A549 (cell line): ENCODE measurements at regions not wholly inside any gene's neighbourhood (a gene's known extent, or its start where the extent isn't known, plus 50 kb on each side); places are given as distances from the start of the nearest gene placed in this dataset.

Experiments used
- ATAC-seq, 2 experiments: fragments of 200-7000 bp in 1 of 2; fragments of >200 bp in 1 of 2; cut with Nextera tagmentation in 1 of 2; cut with Tn5 transposase in 1 of 2; 3 replicates each; pipeline versions ENCODE4 v1.8.0 to v1.9.1; 2018 to 2020; ENCODE audit warnings: mild to moderate bottlenecking in 1 of 2, moderate library complexity in 1 of 2
- CTCF ChIA-PET: fragments of 300-600 bp; sonication (Branson Sonifier 250); formaldehyde crosslinking; extraction: SDS; loops from one replicate; lab custom pipeline; 2021; ENCODE audit warnings: antibody characterized with exemption, inconsistent platforms; lab: Yijun Ruan, JAX
- POLR2A ChIA-PET: fragments of 350-600 bp; formaldehyde crosslinking; extraction: SDS; loops from one replicate; lab custom pipeline; 2021; ENCODE audit warnings: antibody characterized with exemption, inconsistent platforms; lab: Yijun Ruan, JAX
- DNase-seq, 2 experiments: peaks; one replicate each; pipeline versions ENCODE4 v3.0.0 to v3.0.0-alpha.2; 2011 to 2016; ENCODE audit warnings: low read depth in 1 of 2, low spot score in 1 of 2
- FAIRE-seq: peaks from 2 replicates; lab custom pipeline; 2011; peaks lifted over from hg19 to GRCh38; lab: Jason Lieb, UNC
- H3K27ac ChIP-seq, 2 experiments: fragments of >200 bp; sonication (Bioruptor Twin); formaldehyde crosslinking; 3 replicates each; pipeline ENCODE4 v1.5.1; 2016 to 2017
- H3K4me1 ChIP-seq: fragments of >200 bp; sonication (Bioruptor Twin); formaldehyde crosslinking; 3 replicates; pipeline ENCODE4 v1.6.1; 2016
- H3K4me2 ChIP-seq: fragments of >200 bp; sonication (Bioruptor Twin); formaldehyde crosslinking; 3 replicates; pipeline ENCODE4 v1.6.1; 2016
- H3K4me3 ChIP-seq: fragments of >200 bp; sonication (Bioruptor Twin); formaldehyde crosslinking; 3 replicates; pipeline ENCODE4 v1.5.1; 2016
- H3K9me3 ChIP-seq: fragments of >200 bp; sonication (Bioruptor Twin); formaldehyde crosslinking; 3 replicates; pipeline ENCODE4 v1.6.1; 2016
- CBX8 ChIP-seq: fragments of 200-600 bp; sonication (generic); IDR thresholded peaks from 2 replicates; pipeline ENCODE4 v1.6.1; 2016
- ESRRA ChIP-seq: fragments of 150-350 bp; IDR thresholded peaks from 2 replicates; pipeline ENCODE4 v1.6.1; 2014; ENCODE audit warnings: mild to moderate bottlenecking, low read length, borderline replicate concordance
- FOSB ChIP-seq: fragments of 250-450 bp; sonication (Bioruptor Pico); IDR thresholded peaks from 2 replicates; pipeline ENCODE4 v1.5.0; 2020; ENCODE audit warnings: mild to moderate bottlenecking, moderate library complexity
- FOSL2 ChIP-seq, 2 experiments: fragments of 450-650 bp in 1 of 2; fragments of >200 bp in 1 of 2; sonication (Bioruptor Twin) in 1 of 2; formaldehyde crosslinking; IDR thresholded peaks; 2 replicates each; pipeline versions ENCODE4 v1.5.0 to v1.6.1; 2016 to 2020; ENCODE audit warnings: mild to moderate bottlenecking in 1 of 2, moderate library complexity in 1 of 2
- GATA3 ChIP-seq: IDR thresholded peaks from 2 replicates; pipeline ENCODE4 v1.6.1; 2012; ENCODE audit warnings: borderline replicate concordance
- HEYL ChIP-seq: fragments of 250-450 bp; sonication (Bioruptor Pico); IDR thresholded peaks from 2 replicates; pipeline ENCODE4 v1.8.0; 2021; ENCODE audit warnings: mild to moderate bottlenecking, moderate library complexity
- JUN ChIP-seq, 2 experiments: fragments of >200 bp; sonication (Bioruptor Twin); formaldehyde crosslinking; IDR thresholded peaks; 2 replicates in 1 of 2; 3 replicates in 1 of 2; pipeline ENCODE4 v1.6.1; 2016 to 2017
- JUNB ChIP-seq: fragments of >200 bp; sonication (Bioruptor Twin); formaldehyde crosslinking; IDR thresholded peaks from 2 replicates; pipeline ENCODE4 v1.6.1; 2016
- MAFK ChIP-seq: fragments of 450-650 bp; IDR thresholded peaks from 2 replicates; pipeline ENCODE4 v1.6.1; 2014; ENCODE audit not compliant: partially characterized antibody
- MYC ChIP-seq: IDR thresholded peaks from 2 replicates; pipeline ENCODE4 v1.6.1; 2012; ENCODE audit warnings: mild to moderate bottlenecking, inconsistent platforms, low read length, improper control_type of control experiment, borderline replicate concordance
- POLR2A ChIP-seq: IDR thresholded peaks from 2 replicates; pipeline ENCODE4 v1.6.1; 2012; ENCODE audit warnings: mild to moderate bottlenecking, low read length
- POLR2AphosphoS2 ChIP-seq: conservative IDR thresholded peaks from 2 replicates; pipeline ENCODE4 v1.6.1; 2012; ENCODE audit warnings: low read length, improper control_type of control experiment, inconsistent platforms
- RAD21 ChIP-seq, 2 experiments: fragments of >200 bp in 1 of 2; sonication (Bioruptor Twin) in 1 of 2; formaldehyde crosslinking in 1 of 2; IDR thresholded peaks in 1 of 2; conservative IDR thresholded peaks in 1 of 2; 2 replicates in 1 of 2; 3 replicates in 1 of 2; pipeline ENCODE4 v1.6.1; 2012 to 2018; ENCODE audit warnings: inconsistent platforms in 1 of 2
- RCOR1 ChIP-seq: fragments of 150-350 bp; IDR thresholded peaks from 2 replicates; pipeline ENCODE4 v1.6.1; 2014; ENCODE audit warnings: antibody characterized with exemption, low read length, low read depth
- RNF2 ChIP-seq: fragments of 200-600 bp; sonication (generic); IDR thresholded peaks from 2 replicates; pipeline ENCODE4 v1.6.1; 2016; ENCODE audit warnings: low read depth, mild to moderate bottlenecking, antibody characterized with exemption, moderate library complexity, borderline replicate concordance
- SREBF2 ChIP-seq: fragments of 450-650 bp; IDR thresholded peaks from 2 replicates; pipeline ENCODE4 v1.6.1; 2014; ENCODE audit warnings: mild to moderate bottlenecking, moderate library complexity
- TFCP2L1 ChIP-seq: fragments of 250-450 bp; sonication (Bioruptor Pico); IDR thresholded peaks from 2 replicates; pipeline ENCODE4 v1.5.0; 2021; ENCODE audit warnings: mild to moderate bottlenecking
- WGBS: methylation state at CpG from one replicate; pipeline ENCODE4 v1.1.6; 2017; ENCODE audit errors: missing lambda C conversion rate; 5-methylcytosine and 5-hydroxymethylcytosine counted together
- TF ChIP-seq, protein P1 (sequence below): fragments of 200-600 bp; sonication (generic); IDR thresholded peaks from 2 replicates; pipeline ENCODE4 v1.6.1; 2016; ENCODE audit warnings: antibody characterized with exemption, mild to moderate bottlenecking, moderate library complexity
- TF ChIP-seq, protein P2 (sequence below): fragments of 250-450 bp; sonication (Bioruptor Pico); IDR thresholded peaks from 2 replicates; pipeline ENCODE4 v1.5.0; 2020; ENCODE audit warnings: low read depth, mild to moderate bottlenecking, moderate library complexity
- TF ChIP-seq, protein P3 (sequence below): fragments of >200 bp; sonication (Bioruptor Twin); formaldehyde crosslinking; IDR thresholded peaks from 3 replicates; pipeline ENCODE4 v1.5.1; 2016
- TF ChIP-seq, protein P4 (sequence below): IDR thresholded peaks from 2 replicates; pipeline ENCODE4 v1.6.1; 2012
- TF ChIP-seq, protein P5 (sequence below): fragments of >200 bp; sonication (Bioruptor Twin); formaldehyde crosslinking; IDR thresholded peaks from 2 replicates; pipeline ENCODE4 v1.6.1; 2016
- TF ChIP-seq, protein P6 (sequence below): fragments of 150-350 bp; IDR thresholded peaks from 2 replicates; pipeline ENCODE4 v1.6.1; 2014; ENCODE audit warnings: low read depth, mild to moderate bottlenecking, low read length
- TF ChIP-seq, protein P7 (sequence below): IDR thresholded peaks from 2 replicates; pipeline ENCODE4 v1.6.1; 2012; ENCODE audit warnings: low read depth, borderline replicate concordance

DNA sequence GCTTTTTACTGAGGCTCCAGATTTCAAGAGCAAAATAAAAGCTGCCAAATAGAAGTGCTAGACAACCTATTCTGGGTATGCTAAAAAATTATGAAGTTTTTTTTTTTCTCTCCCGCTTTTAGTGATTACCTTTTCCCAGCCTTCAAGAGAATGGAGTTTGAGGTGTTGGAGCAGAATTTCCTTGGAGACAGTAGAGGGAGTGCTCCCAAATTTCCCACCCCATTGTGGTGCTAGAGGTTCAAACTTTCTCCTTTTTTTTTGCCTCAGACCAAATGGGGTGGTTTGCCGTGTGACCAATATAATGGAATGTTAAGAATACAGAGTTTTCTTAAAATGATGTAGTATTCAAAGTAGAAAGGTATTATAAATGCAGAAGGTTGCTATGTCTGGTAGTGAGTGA is 244.2 kb upstream of the RIOK2 start:
- CTCF ChIA-PET = no interaction called here
- POLR2A ChIA-PET = no interaction called here
- H3K27ac ChIP-seq = no peak overlapping the region
- H3K9me3 ChIP-seq = no peaks in the 10 kb centered on the region
- TF ChIP-seq, protein P1, sequence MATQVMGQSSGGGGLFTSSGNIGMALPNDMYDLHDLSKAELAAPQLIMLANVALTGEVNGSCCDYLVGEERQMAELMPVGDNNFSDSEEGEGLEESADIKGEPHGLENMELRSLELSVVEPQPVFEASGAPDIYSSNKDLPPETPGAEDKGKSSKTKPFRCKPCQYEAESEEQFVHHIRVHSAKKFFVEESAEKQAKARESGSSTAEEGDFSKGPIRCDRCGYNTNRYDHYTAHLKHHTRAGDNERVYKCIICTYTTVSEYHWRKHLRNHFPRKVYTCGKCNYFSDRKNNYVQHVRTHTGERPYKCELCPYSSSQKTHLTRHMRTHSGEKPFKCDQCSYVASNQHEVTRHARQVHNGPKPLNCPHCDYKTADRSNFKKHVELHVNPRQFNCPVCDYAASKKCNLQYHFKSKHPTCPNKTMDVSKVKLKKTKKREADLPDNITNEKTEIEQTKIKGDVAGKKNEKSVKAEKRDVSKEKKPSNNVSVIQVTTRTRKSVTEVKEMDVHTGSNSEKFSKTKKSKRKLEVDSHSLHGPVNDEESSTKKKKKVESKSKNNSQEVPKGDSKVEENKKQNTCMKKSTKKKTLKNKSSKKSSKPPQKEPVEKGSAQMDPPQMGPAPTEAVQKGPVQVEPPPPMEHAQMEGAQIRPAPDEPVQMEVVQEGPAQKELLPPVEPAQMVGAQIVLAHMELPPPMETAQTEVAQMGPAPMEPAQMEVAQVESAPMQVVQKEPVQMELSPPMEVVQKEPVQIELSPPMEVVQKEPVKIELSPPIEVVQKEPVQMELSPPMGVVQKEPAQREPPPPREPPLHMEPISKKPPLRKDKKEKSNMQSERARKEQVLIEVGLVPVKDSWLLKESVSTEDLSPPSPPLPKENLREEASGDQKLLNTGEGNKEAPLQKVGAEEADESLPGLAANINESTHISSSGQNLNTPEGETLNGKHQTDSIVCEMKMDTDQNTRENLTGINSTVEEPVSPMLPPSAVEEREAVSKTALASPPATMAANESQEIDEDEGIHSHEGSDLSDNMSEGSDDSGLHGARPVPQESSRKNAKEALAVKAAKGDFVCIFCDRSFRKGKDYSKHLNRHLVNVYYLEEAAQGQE = no peak
- TF ChIP-seq MAFK (no peak), RCOR1 (no peak), JUNB (no peak), POLR2AphosphoS2 (no peak), RNF2 (no peak), FOSB (CRISPR knock-in tag) (no peak), TFCP2L1 (CRISPR knock-in tag) (no peak), HEYL (CRISPR knock-in tag) (no peak), MYC (no peak), CBX8 (no peak), FOSL2 (IDR thresholded peaks at IDR 0.05) (no peak), FOSL2 (CRISPR knock-in tag; IDR thresholded peaks at IDR 0.05) (no peak), JUN (IDR thresholded peaks at IDR 0.05) (no peak), RAD21 (conservative IDR thresholded peaks at IDR 0.05 in 1 of 2, IDR thresholded peaks at IDR 0.05 in 1 of 2) (no peak), SREBF2 (no peak), ESRRA (no peak)
- TF ChIP-seq, protein P2, sequence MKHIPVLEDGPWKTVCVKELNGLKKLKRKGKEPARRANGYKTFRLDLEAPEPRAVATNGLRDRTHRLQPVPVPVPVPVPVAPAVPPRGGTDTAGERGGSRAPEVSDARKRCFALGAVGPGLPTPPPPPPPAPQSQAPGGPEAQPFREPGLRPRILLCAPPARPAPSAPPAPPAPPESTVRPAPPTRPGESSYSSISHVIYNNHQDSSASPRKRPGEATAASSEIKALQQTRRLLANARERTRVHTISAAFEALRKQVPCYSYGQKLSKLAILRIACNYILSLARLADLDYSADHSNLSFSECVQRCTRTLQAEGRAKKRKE (CRISPR knock-in tag) = no peak
- TF ChIP-seq, protein P3, sequence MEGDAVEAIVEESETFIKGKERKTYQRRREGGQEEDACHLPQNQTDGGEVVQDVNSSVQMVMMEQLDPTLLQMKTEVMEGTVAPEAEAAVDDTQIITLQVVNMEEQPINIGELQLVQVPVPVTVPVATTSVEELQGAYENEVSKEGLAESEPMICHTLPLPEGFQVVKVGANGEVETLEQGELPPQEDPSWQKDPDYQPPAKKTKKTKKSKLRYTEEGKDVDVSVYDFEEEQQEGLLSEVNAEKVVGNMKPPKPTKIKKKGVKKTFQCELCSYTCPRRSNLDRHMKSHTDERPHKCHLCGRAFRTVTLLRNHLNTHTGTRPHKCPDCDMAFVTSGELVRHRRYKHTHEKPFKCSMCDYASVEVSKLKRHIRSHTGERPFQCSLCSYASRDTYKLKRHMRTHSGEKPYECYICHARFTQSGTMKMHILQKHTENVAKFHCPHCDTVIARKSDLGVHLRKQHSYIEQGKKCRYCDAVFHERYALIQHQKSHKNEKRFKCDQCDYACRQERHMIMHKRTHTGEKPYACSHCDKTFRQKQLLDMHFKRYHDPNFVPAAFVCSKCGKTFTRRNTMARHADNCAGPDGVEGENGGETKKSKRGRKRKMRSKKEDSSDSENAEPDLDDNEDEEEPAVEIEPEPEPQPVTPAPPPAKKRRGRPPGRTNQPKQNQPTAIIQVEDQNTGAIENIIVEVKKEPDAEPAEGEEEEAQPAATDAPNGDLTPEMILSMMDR = no peak
- TF ChIP-seq, protein P4, sequence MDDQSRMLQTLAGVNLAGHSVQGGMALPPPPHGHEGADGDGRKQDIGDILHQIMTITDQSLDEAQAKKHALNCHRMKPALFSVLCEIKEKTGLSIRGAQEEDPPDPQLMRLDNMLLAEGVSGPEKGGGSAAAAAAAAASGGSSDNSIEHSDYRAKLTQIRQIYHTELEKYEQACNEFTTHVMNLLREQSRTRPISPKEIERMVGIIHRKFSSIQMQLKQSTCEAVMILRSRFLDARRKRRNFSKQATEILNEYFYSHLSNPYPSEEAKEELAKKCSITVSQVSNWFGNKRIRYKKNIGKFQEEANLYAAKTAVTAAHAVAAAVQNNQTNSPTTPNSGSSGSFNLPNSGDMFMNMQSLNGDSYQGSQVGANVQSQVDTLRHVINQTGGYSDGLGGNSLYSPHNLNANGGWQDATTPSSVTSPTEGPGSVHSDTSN = no peak
- TF ChIP-seq, protein P5, sequence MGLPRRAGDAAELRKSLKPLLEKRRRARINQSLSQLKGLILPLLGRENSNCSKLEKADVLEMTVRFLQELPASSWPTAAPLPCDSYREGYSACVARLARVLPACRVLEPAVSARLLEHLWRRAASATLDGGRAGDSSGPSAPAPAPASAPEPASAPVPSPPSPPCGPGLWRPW = no peak
- TF ChIP-seq, all 56 proteins: peak for 0
- FAIRE-seq = no peak
- H3K4me2 ChIP-seq = no peak overlapping the region
- 48% methylated on average over 2 of the region's 2 CpGs for WGBS
- no peak for DNase-seq
- no peaks in the 10 kb centered on the region for H3K4me1 ChIP-seq
- no peak for ATAC-seq
- no peak overlapping the region for H3K4me3 ChIP-seq

DNA sequence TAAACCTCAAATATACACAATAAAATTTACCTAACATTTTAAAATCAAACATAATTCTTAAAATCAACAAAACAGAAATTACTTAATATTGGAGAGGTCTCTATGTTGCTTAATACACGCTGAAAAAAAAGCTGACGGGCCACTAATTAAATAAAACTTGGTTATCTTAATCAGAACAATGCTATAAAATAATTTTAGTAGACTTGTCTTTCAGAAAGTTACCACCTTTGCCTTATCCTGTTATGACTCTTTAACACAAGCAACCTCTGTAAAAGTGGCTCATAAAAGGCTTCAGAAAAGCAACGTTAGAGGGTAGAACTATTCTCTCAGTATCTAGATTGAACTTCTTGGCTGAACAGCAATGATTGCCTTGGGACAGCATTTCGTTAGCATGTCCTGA is 251.0 kb upstream of the RIOK2 start:
- Histone ChIP-seq H3K9me3 (no peaks in the 10 kb centered on the region), H3K4me3 (no peak overlapping the region), H3K4me2 (no peak overlapping the region), H3K27ac (no peak overlapping the region), H3K4me1 (no peaks in the 10 kb centered on the region)
- CTCF ChIA-PET = no interaction called here
- POLR2A ChIA-PET = no interaction called here
- no peak for DNase-seq
- no peak for ATAC-seq
- TF ChIP-seq GATA3 (no peak), POLR2A (no peak)
- TF ChIP-seq, protein P6, sequence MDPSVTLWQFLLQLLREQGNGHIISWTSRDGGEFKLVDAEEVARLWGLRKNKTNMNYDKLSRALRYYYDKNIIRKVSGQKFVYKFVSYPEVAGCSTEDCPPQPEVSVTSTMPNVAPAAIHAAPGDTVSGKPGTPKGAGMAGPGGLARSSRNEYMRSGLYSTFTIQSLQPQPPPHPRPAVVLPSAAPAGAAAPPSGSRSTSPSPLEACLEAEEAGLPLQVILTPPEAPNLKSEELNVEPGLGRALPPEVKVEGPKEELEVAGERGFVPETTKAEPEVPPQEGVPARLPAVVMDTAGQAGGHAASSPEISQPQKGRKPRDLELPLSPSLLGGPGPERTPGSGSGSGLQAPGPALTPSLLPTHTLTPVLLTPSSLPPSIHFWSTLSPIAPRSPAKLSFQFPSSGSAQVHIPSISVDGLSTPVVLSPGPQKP = no peak
- TF ChIP-seq, protein P7, sequence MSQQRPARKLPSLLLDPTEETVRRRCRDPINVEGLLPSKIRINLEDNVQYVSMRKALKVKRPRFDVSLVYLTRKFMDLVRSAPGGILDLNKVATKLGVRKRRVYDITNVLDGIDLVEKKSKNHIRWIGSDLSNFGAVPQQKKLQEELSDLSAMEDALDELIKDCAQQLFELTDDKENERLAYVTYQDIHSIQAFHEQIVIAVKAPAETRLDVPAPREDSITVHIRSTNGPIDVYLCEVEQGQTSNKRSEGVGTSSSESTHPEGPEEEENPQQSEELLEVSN = no peak
- no peak for FAIRE-seq
- WGBS = 2% methylated on average over 4 of the region's 4 CpGs
